ENCODE measurements at regions not wholly inside any gene's neighbourhood (a gene's known extent, or its start where the extent isn't known, plus 50 kb on each side); places are given as distances from the start of the nearest gene placed in this dataset.

DNA sequence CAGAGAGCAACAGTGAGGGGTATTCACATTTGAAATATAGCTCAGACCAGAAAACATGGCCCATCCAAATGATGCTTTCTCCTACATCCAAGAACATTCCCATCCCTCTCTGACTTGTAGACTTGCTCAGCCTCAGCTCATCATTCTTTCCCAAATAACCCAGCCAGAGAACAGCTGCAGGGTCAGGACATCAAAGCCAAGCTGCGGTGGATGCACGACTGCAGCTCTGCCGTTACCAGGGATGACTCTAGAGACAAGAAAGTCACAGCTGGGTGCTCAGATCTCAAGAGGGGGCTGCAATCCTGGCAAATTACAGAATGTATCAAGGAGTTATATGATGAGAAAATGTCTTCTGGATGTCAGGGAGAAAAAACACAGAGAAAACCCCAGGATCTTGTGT is 944.3 kb downstream of the NTRK3 start:
- no peak for DNase-seq (ENCODE audit: low read depth)
- no peak overlapping the region for H3K4me3 ChIP-seq (ENCODE audit: low read depth, low read length)
- TF ChIP-seq, protein P1, sequence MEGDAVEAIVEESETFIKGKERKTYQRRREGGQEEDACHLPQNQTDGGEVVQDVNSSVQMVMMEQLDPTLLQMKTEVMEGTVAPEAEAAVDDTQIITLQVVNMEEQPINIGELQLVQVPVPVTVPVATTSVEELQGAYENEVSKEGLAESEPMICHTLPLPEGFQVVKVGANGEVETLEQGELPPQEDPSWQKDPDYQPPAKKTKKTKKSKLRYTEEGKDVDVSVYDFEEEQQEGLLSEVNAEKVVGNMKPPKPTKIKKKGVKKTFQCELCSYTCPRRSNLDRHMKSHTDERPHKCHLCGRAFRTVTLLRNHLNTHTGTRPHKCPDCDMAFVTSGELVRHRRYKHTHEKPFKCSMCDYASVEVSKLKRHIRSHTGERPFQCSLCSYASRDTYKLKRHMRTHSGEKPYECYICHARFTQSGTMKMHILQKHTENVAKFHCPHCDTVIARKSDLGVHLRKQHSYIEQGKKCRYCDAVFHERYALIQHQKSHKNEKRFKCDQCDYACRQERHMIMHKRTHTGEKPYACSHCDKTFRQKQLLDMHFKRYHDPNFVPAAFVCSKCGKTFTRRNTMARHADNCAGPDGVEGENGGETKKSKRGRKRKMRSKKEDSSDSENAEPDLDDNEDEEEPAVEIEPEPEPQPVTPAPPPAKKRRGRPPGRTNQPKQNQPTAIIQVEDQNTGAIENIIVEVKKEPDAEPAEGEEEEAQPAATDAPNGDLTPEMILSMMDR (IDR thresholded peaks at IDR 0.05; ENCODE audit: control insufficient read depth, extremely low read depth, insufficient read depth), result no peak

DNA sequence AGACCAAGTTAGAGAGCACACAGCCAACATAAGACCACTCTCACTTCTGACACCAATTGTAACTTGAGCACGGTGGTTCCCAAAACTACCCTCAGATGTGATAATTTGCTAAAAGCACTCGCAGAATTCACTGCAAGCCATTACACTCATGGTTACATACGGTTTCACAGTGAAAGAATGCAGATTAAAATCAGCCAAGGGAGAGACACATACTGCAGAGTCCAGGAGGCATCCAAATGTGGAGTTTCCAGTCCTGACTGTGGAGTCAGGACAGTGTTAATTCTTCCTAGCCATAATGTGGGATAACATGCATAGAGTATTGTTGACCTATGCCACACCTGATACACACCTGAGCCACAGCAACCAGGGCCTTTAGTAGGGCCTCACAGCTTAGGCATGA is 956.4 kb downstream of the NTRK3 start:
- TF ChIP-seq, protein P1 (IDR thresholded peaks at IDR 0.05; ENCODE audit: control insufficient read depth, extremely low read depth, insufficient read depth), result no peak
- no peak for DNase-seq (ENCODE audit: low read depth)

DNA sequence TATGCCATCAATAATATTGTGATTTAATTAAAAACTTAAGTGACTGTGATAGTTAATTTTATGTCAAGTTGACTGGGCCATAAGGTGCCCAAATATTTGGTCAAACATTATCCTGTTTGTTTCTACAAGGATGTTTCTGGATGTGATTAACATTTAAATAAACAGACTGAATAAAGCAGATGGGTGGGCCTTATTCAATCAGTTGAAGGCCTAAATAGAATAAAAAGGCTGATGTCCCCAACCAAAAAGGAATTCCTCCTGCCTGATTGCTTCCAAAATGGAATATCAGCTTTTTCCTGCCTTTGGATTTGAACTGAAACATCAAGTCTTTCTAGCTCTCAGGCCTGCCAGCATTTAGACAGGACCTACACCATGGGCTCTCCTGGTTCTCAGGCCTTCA is 961.7 kb downstream of the NTRK3 start:
- no peak overlapping the region for H3K4me3 ChIP-seq (ENCODE audit: low read depth, low read length)
- no peak for DNase-seq (ENCODE audit: low read depth)
- TF ChIP-seq, protein P1 (IDR thresholded peaks at IDR 0.05; ENCODE audit: control insufficient read depth, extremely low read depth, insufficient read depth), result no peak

More for the DNA sequence above, 956.4 kb downstream of the NTRK3 start:
- no peak overlapping the region for H3K4me3 ChIP-seq (ENCODE audit: low read depth, low read length)

DNA sequence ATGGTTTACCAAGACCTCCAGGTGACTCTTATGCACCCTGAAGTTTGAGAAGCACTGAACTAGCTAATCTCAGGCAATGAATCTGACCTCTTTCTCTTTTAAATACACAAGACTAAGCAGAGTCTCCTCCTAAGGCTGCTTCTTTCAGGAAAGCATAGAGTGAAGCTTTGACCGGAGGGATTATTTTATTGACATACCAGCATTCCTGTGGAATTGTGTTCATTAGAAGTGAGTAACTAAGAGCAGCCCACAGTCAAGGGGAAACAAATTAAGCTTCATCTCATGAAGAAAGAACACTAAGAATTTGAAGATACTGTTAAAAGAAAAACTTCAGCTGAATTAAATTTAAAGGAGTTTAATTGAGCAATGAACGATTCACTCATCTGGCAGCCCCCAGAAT is 963.5 kb downstream of the NTRK3 start:
- H3K4me3 ChIP-seq (ENCODE audit: low read depth, low read length), result no peak overlapping the region
- no peak for DNase-seq (ENCODE audit: low read depth)
- TF ChIP-seq, protein P1 (IDR thresholded peaks at IDR 0.05; ENCODE audit: control insufficient read depth, extremely low read depth, insufficient read depth), result no peak

DNA sequence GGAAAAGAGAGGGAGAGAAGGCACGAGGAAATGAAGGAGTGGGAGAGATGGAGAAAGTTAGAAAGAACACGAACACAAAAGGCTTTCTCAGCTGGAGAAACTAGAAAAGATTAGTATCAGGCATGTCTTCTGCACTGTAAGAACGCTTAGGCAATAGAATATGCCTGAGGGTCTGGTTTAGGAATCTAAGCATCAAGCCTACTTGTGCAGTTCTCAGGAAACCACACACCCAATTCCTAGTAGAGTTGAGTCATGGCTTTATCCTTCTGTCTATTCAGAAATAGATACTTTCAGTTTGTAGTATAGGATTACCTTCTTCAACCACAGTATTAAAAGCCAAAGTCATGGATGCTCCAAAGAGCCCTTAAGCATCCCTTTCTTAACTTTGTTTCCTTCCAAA is 969.4 kb downstream of the NTRK3 start:
- TF ChIP-seq, protein P1 (IDR thresholded peaks at IDR 0.05; ENCODE audit: control insufficient read depth, extremely low read depth, insufficient read depth), result no peak
- no peak for DNase-seq (ENCODE audit: low read depth)
- no peak overlapping the region for H3K4me3 ChIP-seq (ENCODE audit: low read depth, low read length)

DNA sequence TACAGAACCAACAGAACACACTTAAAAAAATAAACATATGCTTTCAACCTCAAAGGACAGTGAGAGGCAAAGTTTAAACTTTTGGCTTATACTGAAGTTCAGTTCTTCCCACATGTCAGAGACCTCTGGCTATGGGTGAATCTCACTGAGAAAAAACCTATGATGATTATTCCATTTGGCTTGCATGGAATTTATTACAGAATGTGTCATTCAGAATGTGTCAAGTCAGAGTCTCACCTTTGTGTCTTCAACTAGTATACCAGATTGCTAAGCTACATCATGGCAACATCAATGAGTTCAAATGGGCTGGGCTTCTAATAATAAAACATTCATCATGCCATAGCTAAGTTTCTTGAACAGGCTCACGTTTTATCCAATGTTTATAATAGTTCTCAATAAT is 987.0 kb downstream of the NTRK3 start:
- DNase-seq (ENCODE audit: low read depth), result no peak
- TF ChIP-seq, protein P1 (IDR thresholded peaks at IDR 0.05; ENCODE audit: control insufficient read depth, extremely low read depth, insufficient read depth), result no peak

DNA sequence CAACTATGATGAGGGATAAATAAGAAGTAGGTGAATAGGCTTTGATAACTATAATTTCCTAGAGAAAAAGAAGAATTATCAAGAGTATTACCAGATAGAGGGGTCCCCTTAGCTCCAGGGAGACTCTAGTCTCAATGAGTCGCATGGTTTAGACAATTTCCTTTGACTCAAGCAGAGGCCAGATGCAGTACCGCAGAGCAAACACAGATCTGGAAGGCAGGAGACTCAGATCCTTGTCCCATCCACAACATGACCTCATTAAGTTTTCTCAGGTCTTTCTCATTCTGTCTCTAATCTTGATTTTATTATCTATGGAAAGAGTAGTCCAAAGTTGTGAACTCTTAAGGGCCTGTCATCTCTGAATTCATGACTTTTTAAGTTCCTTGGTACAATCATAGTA is 987.9 kb downstream of the NTRK3 start:
- TF ChIP-seq, protein P1 (IDR thresholded peaks at IDR 0.05; ENCODE audit: control insufficient read depth, extremely low read depth, insufficient read depth), result no peak
- no peak overlapping the region for H3K4me3 ChIP-seq (ENCODE audit: low read depth, low read length)
- no peak for DNase-seq (ENCODE audit: low read depth)

More for the DNA sequence above, 987.0 kb downstream of the NTRK3 start:
- H3K4me3 ChIP-seq (ENCODE audit: low read depth, low read length), result no peak overlapping the region
